PC-9 (cell line): ENCODE measurements at regions not wholly inside any gene's neighbourhood (a gene's known extent, or its start where the extent isn't known, plus 50 kb on each side); places are given as distances from the start of the nearest gene placed in this dataset.

Experiments
- BruUV-seq: library from RNA; stranded (reverse); fragments of 400-500 nt; replicated peaks from 2 replicates; lab custom pipeline; 2021; lab: Mats Ljungman, UMichigan
- CTCF ChIA-PET: fragments of 300-600 bp; sonication (Branson Sonifier 250); formaldehyde crosslinking; loops from one replicate; lab custom pipeline; 2022; ENCODE audit warnings: antibody characterized with exemption; lab: Charles Lee
- POLR2A ChIA-PET: fragments of 300-600 bp; sonication (Branson Sonifier 250); formaldehyde crosslinking; loops from one replicate; lab custom pipeline; 2022; ENCODE audit warnings: antibody characterized with exemption; ENCODE audit not compliant: unreplicated experiment; lab: Charles Lee
- DNase-seq, 2 experiments: peaks; one replicate each; pipeline versions ENCODE4 v3.0.0 to v3.0.0-alpha.2; 2015 to 2022; ENCODE audit warnings: mixed read lengths in 1 of 2
- H2AFZ ChIP-seq: fragments of 200-600 bp; sonication (generic); 2 replicates; pipeline ENCODE4 v1.8.1; 2017; ENCODE audit warnings: antibody characterized with exemption
- H3F3A ChIP-seq: fragments of 200-600 bp; sonication (generic); 2 replicates; pipeline ENCODE4 v1.8.1; 2017; ENCODE audit warnings: antibody characterized with exemption, mild to moderate bottlenecking, low read depth; ENCODE audit not compliant: insufficient read depth
- H3K27ac ChIP-seq: fragments of 200-600 bp; sonication (generic); 2 replicates; pipeline ENCODE4 v1.6.1; 2016; ENCODE audit warnings: mixed run types
- H3K27me3 ChIP-seq: fragments of 200-600 bp; sonication (generic); 2 replicates; pipeline ENCODE4 v1.6.1; 2016; ENCODE audit warnings: low read depth, mixed run types; ENCODE audit not compliant: insufficient read depth
- H3K36me3 ChIP-seq: fragments of 200-600 bp; sonication (generic); 2 replicates; pipeline ENCODE4 v1.6.1; 2016; ENCODE audit warnings: low read depth, mixed run types
- H3K4me1 ChIP-seq: fragments of 200-600 bp; sonication (generic); replicated peaks from 2 replicates; pipeline ENCODE4 v1.6.1; 2016; ENCODE audit warnings: mixed run types; ENCODE audit not compliant: insufficient read depth
- H3K4me2 ChIP-seq: fragments of 200-600 bp; sonication (generic); 2 replicates; pipeline ENCODE4 v1.6.1; 2017; ENCODE audit warnings: mixed run types
- H3K4me3 ChIP-seq: fragments of 200-600 bp; sonication (generic); 2 replicates; pipeline ENCODE4 v1.6.1; 2016; ENCODE audit warnings: mixed run types
- H3K79me2 ChIP-seq: fragments of 200-600 bp; sonication (generic); 2 replicates; pipeline ENCODE4 v1.6.1; 2017; ENCODE audit warnings: low read depth, mixed run types
- H3K9me2 ChIP-seq: fragments of 200-600 bp; sonication (generic); 2 replicates; pipeline ENCODE4 v1.8.1; 2017; ENCODE audit warnings: mild to moderate bottlenecking; ENCODE audit not compliant: insufficient read depth
- H3K9me3 ChIP-seq: fragments of 200-600 bp; sonication (generic); 2 replicates; pipeline ENCODE4 v1.8.1; 2016; ENCODE audit warnings: low read depth; ENCODE audit not compliant: insufficient read depth
- H4K20me1 ChIP-seq: fragments of 200-600 bp; sonication (generic); 2 replicates; pipeline ENCODE4 v1.8.1; 2017; ENCODE audit not compliant: insufficient read depth
- CTCF ChIP-seq: fragments of 200-600 bp; sonication (generic); conservative IDR thresholded peaks from 2 replicates; pipeline ENCODE4 v1.6.1; 2017; ENCODE audit warnings: mixed run types, antibody characterized with exemption, mild to moderate bottlenecking, moderate library complexity
- EZH2 ChIP-seq: fragments of 200-600 bp; sonication (generic); IDR thresholded peaks from 2 replicates; pipeline ENCODE4 v1.8.0; 2017; ENCODE audit warnings: antibody characterized with exemption, low read depth
- intact Hi-C: fragments of 100-400 bp; cut with micrococcal nuclease; formaldehyde crosslinking; loops from one replicate; pipeline ENCODE4 v1.10.0; 2022; ENCODE audit not compliant: unreplicated experiment

GRCh38 chr1:113194846-113195830 is 122.1 kb downstream of the LRIG2 start:
- no peak overlapping the region for H3K4me3 ChIP-seq
- H3F3A ChIP-seq = peaks cover 27% of the 10 kb centered on the region
- no peaks in the 10 kb centered on the region for H3K79me2 ChIP-seq
- ChIA-PET CTCF (no interaction called here), POLR2A (no interaction called here)
- no peaks in the 10 kb centered on the region for H3K36me3 ChIP-seq
- no peak overlapping the region for H2AFZ ChIP-seq
- no peak overlapping the region for H3K27ac ChIP-seq
- no peaks in the 10 kb centered on the region for H3K27me3 ChIP-seq
- no peak for TF ChIP-seq CTCF
- no peak for TF ChIP-seq EZH2
- no peak for DNase-seq
- H3K4me1 ChIP-seq = peaks cover 39% of the 10 kb centered on the region
- intact Hi-C loops = loop anchor here (10.0 kb wide), 1 partner anchor 130 kb away; no protein-coding TSS in a partner anchor
- no peak overlapping the region for H3K4me2 ChIP-seq
- H3K9me2 ChIP-seq = no peaks in the 10 kb centered on the region
- no peaks in the 10 kb centered on the region for H4K20me1 ChIP-seq
- H3K9me3 ChIP-seq = peaks cover 3% of the 10 kb centered on the region; the same call in 1 of the 2 replicates
- no TSS peak for BruUV-seq

GRCh38 chr1:113197719-113198330 is 124.8 kb downstream of the LRIG2 start:
- Histone ChIP-seq H3K27me3 (no peaks in the 10 kb centered on the region), H3K4me3 (no peak overlapping the region), H3K4me2 (no peak overlapping the region), H3K79me2 (no peaks in the 10 kb centered on the region), H3K4me1 (peaks cover 42% of the 10 kb centered on the region), H2AFZ (no peak overlapping the region), H4K20me1 (no peaks in the 10 kb centered on the region), H3K9me2 (no peaks in the 10 kb centered on the region), H3K9me3 (no peaks in the 10 kb centered on the region), H3F3A (peaks cover 24% of the 10 kb centered on the region; the same call in 1 of the 2 replicates), H3K36me3 (no peaks in the 10 kb centered on the region), H3K27ac (no peak overlapping the region)
- ChIA-PET CTCF (no interaction called here), POLR2A (no interaction called here)
- intact Hi-C loops = loop anchor here (2.0 to 10.0 kb wide), 2 partner anchors 127 to 191 kb away; no protein-coding TSS in a partner anchor
- DNase-seq = no peak
- no peak for TF ChIP-seq EZH2
- TF ChIP-seq CTCF = no peak
- BruUV-seq = no TSS peak

- BruUV-seq = no TSS peak
- ChIA-PET CTCF (no interaction called here), POLR2A (no interaction called here)
- Histone ChIP-seq H3K4me2 (no peak overlapping the region), H2AFZ (no peak overlapping the region), H3K79me2 (no peaks in the 10 kb centered on the region), H3K36me3 (no peaks in the 10 kb centered on the region), H3K27ac (no peak overlapping the region), H3K27me3 (no peaks in the 10 kb centered on the region), H3K9me2 (no peaks in the 10 kb centered on the region), H3K4me3 (no peak overlapping the region), H3K9me3 (no peaks in the 10 kb centered on the region), H4K20me1 (no peaks in the 10 kb centered on the region), H3K4me1 (peaks cover 42% of the 10 kb centered on the region), H3F3A (peaks cover 24% of the 10 kb centered on the region; the same call in 1 of the 2 replicates)
- no peak for DNase-seq
- no peak for TF ChIP-seq CTCF
- TF ChIP-seq EZH2 = no peak
- intact Hi-C loops = loop anchor here (2.0 to 10.0 kb wide), 2 partner anchors 126 to 190 kb away; no protein-coding TSS in a partner anchor
Measured at GRCh38 chr1:113198806-113199205, 125.8 kb downstream of the LRIG2 start.
